Suprapubic skin (tissue), 3 donors: ENCODE measurements at regions not wholly inside any gene's neighbourhood (a gene's known extent, or its start where the extent isn't known, plus 50 kb on each side); places are given as distances from the start of the nearest gene placed in this dataset.

Experiments used
- POLR2A ChIP-seq, 2 donors: fragments of 450-650 bp; IDR thresholded peaks; one replicate each; pipeline ENCODE4 v1.6.1; 2017; ENCODE audit warnings: antibody characterized with exemption in 2 of 2, mild to moderate bottlenecking in 2 of 2, moderate library complexity in 2 of 2
- TF ChIP-seq, protein P1 (sequence below), 2 donors: fragments of 200-600 bp in 1 of 2; fragments of 450-650 bp in 1 of 2; sonication (generic) in 1 of 2; IDR thresholded peaks; one replicate each; pipeline ENCODE4 v1.5.1; 2016 to 2019; ENCODE audit warnings: antibody characterized with exemption in 2 of 2, mild to moderate bottlenecking in 1 of 2, moderate library complexity in 1 of 2

DNA sequence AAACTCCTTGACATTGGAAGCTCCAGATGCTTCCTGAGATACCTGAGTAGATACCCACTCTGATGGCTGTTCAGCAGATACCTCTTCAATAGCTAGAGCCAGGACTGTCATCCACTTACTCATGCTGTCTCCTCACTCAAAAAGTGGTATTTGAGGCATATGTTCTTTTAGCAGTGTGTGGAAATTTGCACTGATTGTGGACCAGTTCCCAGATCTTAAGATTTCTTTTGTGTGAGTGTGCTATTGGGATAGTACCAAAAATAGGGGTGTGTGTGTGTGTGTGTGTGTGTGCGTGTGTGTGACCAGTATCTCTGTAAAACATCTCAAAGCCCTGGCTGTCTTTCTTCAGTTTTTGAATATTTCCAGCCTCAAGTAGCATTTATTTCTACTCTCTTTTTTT lies 108.3 kb downstream of the SLITRK5 start:
- TF ChIP-seq, protein P1, sequence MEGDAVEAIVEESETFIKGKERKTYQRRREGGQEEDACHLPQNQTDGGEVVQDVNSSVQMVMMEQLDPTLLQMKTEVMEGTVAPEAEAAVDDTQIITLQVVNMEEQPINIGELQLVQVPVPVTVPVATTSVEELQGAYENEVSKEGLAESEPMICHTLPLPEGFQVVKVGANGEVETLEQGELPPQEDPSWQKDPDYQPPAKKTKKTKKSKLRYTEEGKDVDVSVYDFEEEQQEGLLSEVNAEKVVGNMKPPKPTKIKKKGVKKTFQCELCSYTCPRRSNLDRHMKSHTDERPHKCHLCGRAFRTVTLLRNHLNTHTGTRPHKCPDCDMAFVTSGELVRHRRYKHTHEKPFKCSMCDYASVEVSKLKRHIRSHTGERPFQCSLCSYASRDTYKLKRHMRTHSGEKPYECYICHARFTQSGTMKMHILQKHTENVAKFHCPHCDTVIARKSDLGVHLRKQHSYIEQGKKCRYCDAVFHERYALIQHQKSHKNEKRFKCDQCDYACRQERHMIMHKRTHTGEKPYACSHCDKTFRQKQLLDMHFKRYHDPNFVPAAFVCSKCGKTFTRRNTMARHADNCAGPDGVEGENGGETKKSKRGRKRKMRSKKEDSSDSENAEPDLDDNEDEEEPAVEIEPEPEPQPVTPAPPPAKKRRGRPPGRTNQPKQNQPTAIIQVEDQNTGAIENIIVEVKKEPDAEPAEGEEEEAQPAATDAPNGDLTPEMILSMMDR (IDR thresholded peaks at IDR 0.05), result no peak
- no peak for TF ChIP-seq POLR2A (IDR thresholded peaks at IDR 0.05)
